Suprapubic skin (tissue), 3 donors: ENCODE measurements at regions not wholly inside any gene's neighbourhood (a gene's known extent, or its start where the extent isn't known, plus 50 kb on each side); places are given as distances from the start of the nearest gene placed in this dataset.

Source experiments
- CTCF ChIP-seq, 2 donors: fragments of 200-600 bp in 1 of 2; fragments of 450-650 bp in 1 of 2; sonication (generic) in 1 of 2; IDR thresholded peaks; one replicate each; pipeline ENCODE4 v1.5.1; 2016 to 2019; ENCODE audit warnings: antibody characterized with exemption in 2 of 2, mild to moderate bottlenecking in 1 of 2, moderate library complexity in 1 of 2
- POLR2AphosphoS5 ChIP-seq, 3 donors: sonication (generic); formaldehyde crosslinking; IDR thresholded peaks; one replicate each; pipeline ENCODE4 v1.6.1; 2017; ENCODE audit warnings: antibody characterized with exemption in 3 of 3

- TF ChIP-seq CTCF (IDR thresholded peaks at IDR 0.05), result no peak
- no peak for TF ChIP-seq POLR2AphosphoS5 (IDR thresholded peaks at IDR 0.05)
Observed at GRCh38 chr22:48334971-48335370, 1492.7 kb downstream of the BRD1 start.
